IMR-90 (cell line): ENCODE measurements at regions not wholly inside any gene's neighbourhood (a gene's known extent, or its start where the extent isn't known, plus 50 kb on each side); places are given as distances from the start of the nearest gene placed in this dataset.

Experiments
- ATAC-seq: fragments of 200-7000 bp; cut with Tn5 transposase; 2 replicates; pipeline ENCODE4 v1.9.1; 2020; ENCODE audit warnings: low read depth, mild to moderate bottlenecking, moderate library complexity
- BruUV-seq: library from RNA; stranded (reverse); fragments of 400-500 nt; replicated peaks from 2 replicates; lab custom pipeline; 2021; lab: Mats Ljungman, UMichigan
- CTCF ChIA-PET: fragments of 300-600 bp; formaldehyde crosslinking; extraction: SDS; loops from one replicate; lab custom pipeline; 2021; ENCODE audit warnings: antibody characterized with exemption; lab: Yijun Ruan, JAX
- POLR2A ChIA-PET: fragments of 300-600 bp; sonication (Branson Sonifier 250); formaldehyde crosslinking; loops from one replicate; lab custom pipeline; 2022; ENCODE audit warnings: antibody characterized with exemption; ENCODE audit not compliant: unreplicated experiment; lab: Charles Lee
- DNase-seq: peaks from one replicate; pipeline ENCODE4 v3.0.0; 2013
- H2AFZ ChIP-seq: replicated peaks from 2 replicates; pipeline ENCODE3; 2013; ENCODE audit warnings: low read length, mild to moderate bottlenecking; ENCODE audit not compliant: poor library complexity
- H2AK5ac ChIP-seq: 2 replicates; pipeline ENCODE4 v1.6.1; 2013; ENCODE audit warnings: low read depth, low read length, inconsistent platforms
- H2AK9ac ChIP-seq: replicated peaks from 2 replicates; pipeline ENCODE3; 2013; ENCODE audit warnings: mild to moderate bottlenecking, low read depth, low read length, moderate library complexity; ENCODE audit not compliant: poor library complexity
- H2BK120ac ChIP-seq: 2 replicates; pipeline ENCODE4 v1.6.1; 2013; ENCODE audit warnings: low read depth, low read length, inconsistent platforms
- H2BK15ac ChIP-seq: 3 replicates; pipeline ENCODE4 v1.6.1; 2013; ENCODE audit warnings: low read depth, low read length, inconsistent platforms
- H2BK20ac ChIP-seq: 2 replicates; pipeline ENCODE4 v1.6.1; 2013; ENCODE audit warnings: low read depth, mild to moderate bottlenecking, inconsistent platforms, low read length, moderate library complexity
- H2BK5ac ChIP-seq: 2 replicates; pipeline ENCODE4 v1.6.1; 2013; ENCODE audit warnings: mild to moderate bottlenecking, low read depth, low read length, inconsistent platforms; ENCODE audit not compliant: poor library complexity, severe bottlenecking
- H3K14ac ChIP-seq: replicated peaks from 2 replicates; pipeline ENCODE4 v1.6.1; 2013; ENCODE audit warnings: low read depth, low read length, inconsistent platforms
- H3K18ac ChIP-seq: 2 replicates; pipeline ENCODE4 v1.6.1; 2013; ENCODE audit warnings: low read depth, low read length, control low read depth
- H3K23ac ChIP-seq: 2 replicates; pipeline ENCODE4 v1.6.1; 2013; ENCODE audit warnings: low read depth, low read length, inconsistent platforms
- H3K27ac ChIP-seq: 2 replicates; pipeline ENCODE4 v1.5.1; 2013; ENCODE audit warnings: mild to moderate bottlenecking, control low read depth, low read length; ENCODE audit not compliant: insufficient read depth
- H3K27me3 ChIP-seq: 2 replicates; pipeline ENCODE4 v1.6.1; 2013; ENCODE audit warnings: low read length; ENCODE audit not compliant: control insufficient read depth, insufficient read depth
- H3K36me3 ChIP-seq: 2 replicates; pipeline ENCODE4 v1.6.1; 2013; ENCODE audit warnings: low read length, mixed read lengths; ENCODE audit not compliant: control insufficient read depth, insufficient read depth
- H3K4ac ChIP-seq: 2 replicates; pipeline ENCODE4 v1.6.1; 2013; ENCODE audit warnings: low read depth, low read length, inconsistent platforms
- H3K4me1 ChIP-seq: 2 replicates; pipeline ENCODE4 v1.6.1; 2013; ENCODE audit warnings: low read length, mixed read lengths; ENCODE audit not compliant: control insufficient read depth, insufficient read depth
- H3K4me2 ChIP-seq: 2 replicates; pipeline ENCODE4 v1.6.1; 2013; ENCODE audit warnings: low read depth, mild to moderate bottlenecking, control low read depth, low read length, moderate library complexity
- H3K4me3 ChIP-seq: 2 replicates; pipeline ENCODE4 v1.5.1; 2013; ENCODE audit warnings: low read depth, mild to moderate bottlenecking, control low read depth, low read length, moderate library complexity; ENCODE audit not compliant: insufficient read depth
- H3K56ac ChIP-seq: 2 replicates; pipeline ENCODE4 v1.6.1; 2013; ENCODE audit warnings: low read length, inconsistent platforms; ENCODE audit not compliant: insufficient read depth; ENCODE audit errors: extremely low read depth
- H3K79me1 ChIP-seq, 2 experiments: 2 replicates each; pipeline ENCODE4 v1.6.1; 2013; ENCODE audit warnings: low read length in 2 of 2, inconsistent platforms in 1 of 2, low read depth in 1 of 2
- H3K9ac ChIP-seq: 2 replicates; pipeline ENCODE4 v1.6.1; 2013; ENCODE audit warnings: low read depth, low read length, control low read depth
- H3K9me1 ChIP-seq: 2 replicates; pipeline ENCODE4 v1.6.1; 2013; ENCODE audit warnings: low read length, inconsistent platforms; ENCODE audit not compliant: insufficient read depth
- H3K9me3 ChIP-seq: 2 replicates; pipeline ENCODE4 v1.6.1; 2013; ENCODE audit warnings: low read length; ENCODE audit not compliant: control insufficient read depth, insufficient read depth
- H4K20me1 ChIP-seq: 2 replicates; pipeline ENCODE4 v1.6.1; 2013; ENCODE audit warnings: low read length, inconsistent platforms; ENCODE audit not compliant: insufficient read depth
- H4K5ac ChIP-seq: 2 replicates; pipeline ENCODE4 v1.6.1; 2013; ENCODE audit warnings: mild to moderate bottlenecking, low read depth, low read length, control low read depth
- H4K8ac ChIP-seq, 2 experiments: 2 replicates each; pipeline ENCODE4 v1.6.1; 2013; ENCODE audit warnings: low read depth in 2 of 2, low read length in 2 of 2, control low read depth in 1 of 2, inconsistent platforms in 1 of 2
- H4K91ac ChIP-seq: 2 replicates; pipeline ENCODE4 v1.6.1; 2013; ENCODE audit warnings: low read depth, low read length, inconsistent platforms; ENCODE audit not compliant: insufficient read depth
- BHLHE40 ChIP-seq: fragments of 150-350 bp; IDR thresholded peaks from 2 replicates; pipeline ENCODE4 v1.6.1; 2016; ENCODE audit warnings: mild to moderate bottlenecking, low read depth, low read length
- CEBPB ChIP-seq: IDR thresholded peaks from 2 replicates; pipeline ENCODE4 v1.6.1; 2012; ENCODE audit warnings: low read depth, low read length, improper control_type of control experiment
- CHD1 ChIP-seq: IDR thresholded peaks from 2 replicates; pipeline ENCODE4 v1.6.1; 2012; ENCODE audit warnings: low read depth, low read length, improper control_type of control experiment
- CTCF ChIP-seq: conservative IDR thresholded peaks from 2 replicates; pipeline ENCODE4 v1.5.1; 2012; ENCODE audit warnings: mild to moderate bottlenecking, low read depth, low read length, improper control_type of control experiment
- MAZ ChIP-seq: IDR thresholded peaks from 2 replicates; pipeline ENCODE4 v1.6.1; 2012; ENCODE audit warnings: low read depth, mild to moderate bottlenecking, low read length, improper control_type of control experiment, moderate library complexity, borderline replicate concordance
- NFE2L2 ChIP-seq: fragments of 150-350 bp; IDR thresholded peaks from 2 replicates; pipeline ENCODE4 v1.6.1; 2016; ENCODE audit warnings: low read depth, mild to moderate bottlenecking, low read length
- POLR2A ChIP-seq: IDR thresholded peaks from 2 replicates; pipeline ENCODE4 v1.6.1; 2012; ENCODE audit warnings: mild to moderate bottlenecking, low read depth, low read length
- RAD21 ChIP-seq: IDR thresholded peaks from 2 replicates; pipeline ENCODE4 v1.6.1; 2012; ENCODE audit warnings: low read length, improper control_type of control experiment
- RCOR1 ChIP-seq: IDR thresholded peaks from 2 replicates; pipeline ENCODE4 v1.6.1; 2012; ENCODE audit warnings: mild to moderate bottlenecking, low read length, improper control_type of control experiment; ENCODE audit not compliant: insufficient replicate concordance
- RFX5 ChIP-seq: IDR thresholded peaks from 2 replicates; pipeline ENCODE4 v1.8.0; 2012; ENCODE audit warnings: low read depth, mild to moderate bottlenecking, low read length, moderate library complexity
- SMC3 ChIP-seq: fragments of 150-350 bp; IDR thresholded peaks from 2 replicates; pipeline ENCODE4 v1.6.1; 2016; ENCODE audit warnings: low read depth, mild to moderate bottlenecking, antibody characterized with exemption, low read length, moderate library complexity
- USF2 ChIP-seq: fragments of 150-350 bp; IDR thresholded peaks from 2 replicates; pipeline ENCODE4 v1.6.1; 2017; ENCODE audit warnings: mild to moderate bottlenecking, antibody characterized with exemption, low read length, low read depth
- WGBS, 2 experiments: methylation state at CpG; one replicate each; pipeline versions ENCODE4 v1.1.5 to v1.1.7; 2013; ENCODE audit warnings: missing lambda C conversion rate in 2 of 2; ENCODE audit not compliant: insufficient read length in 1 of 2; ENCODE audit errors: extremely low coverage in 2 of 2; 5-methylcytosine and 5-hydroxymethylcytosine counted together
- dilution Hi-C: fragments of 300-500 bp; cut with HindIII; formaldehyde crosslinking; loops from one replicate; pipeline ENCODE4 v1.14.3; 2018; ENCODE audit warnings: low sequenced_read_pairs; ENCODE audit not compliant: unreplicated experiment
- in situ Hi-C: fragments of 300-500 bp; cut with MboI; formaldehyde crosslinking; loops from 3 replicates; pipeline ENCODE4 v1.14.3; 2019; ENCODE audit warnings: low sequenced_read_pairs, inconsistent platforms, mixed read lengths
- intact Hi-C: fragments of 100-400 bp; cut with micrococcal nuclease; formaldehyde crosslinking; loops from 2 replicates; pipeline ENCODE4 v1.10.0; 2022

GRCh38 chr13:111623743-111624505, 303.5 kb downstream of the TEX29 start:
- no peak for DNase-seq
- no peaks in the 10 kb centered on the region for H3K36me3 ChIP-seq
- H2AK5ac ChIP-seq: no peak overlapping the region
- WGBS, 2 experiments: 65% methylated on average over 12 of the region's 28 CpGs; no CpG with 5 or more reads in 1 of the 2 experiments
- no peak overlapping the region for H3K4ac ChIP-seq
- H4K20me1 ChIP-seq: no peaks in the 10 kb centered on the region
- no peak for ATAC-seq
- no peak overlapping the region for H2BK120ac ChIP-seq
- H3K9me1 ChIP-seq: no peaks in the 10 kb centered on the region
- no peak overlapping the region for H2AK9ac ChIP-seq
- no peak overlapping the region for H2BK15ac ChIP-seq
- no peaks in the 10 kb centered on the region for H3K79me1 ChIP-seq
- ChIA-PET CTCF (no interaction called here), POLR2A (no interaction called here)
- H3K27ac ChIP-seq: no peak overlapping the region
- no peak overlapping the region for H2BK20ac ChIP-seq
- no TSS peak for BruUV-seq
- intact Hi-C loops (no loop called here), dilution Hi-C loops (no loop called here), in situ Hi-C loops (no loop called here)
- H2BK5ac ChIP-seq: no peak overlapping the region
- H3K27me3 ChIP-seq: no peaks in the 10 kb centered on the region
- H3K9me3 ChIP-seq: peaks cover 56% of the 10 kb centered on the region
- H2AFZ ChIP-seq: no peak overlapping the region
- no peak overlapping the region for H4K5ac ChIP-seq
- TF ChIP-seq BHLHE40 (no peak), RAD21 (no peak), NFE2L2 (no peak), CEBPB (no peak), RFX5 (no peak), CHD1 (no peak), USF2 (no peak), MAZ (no peak), SMC3 (no peak), CTCF (no peak), POLR2A (no peak), RCOR1 (no peak)
- no peak overlapping the region for H3K4me3 ChIP-seq
- H3K4me2 ChIP-seq: no peak overlapping the region
- no peaks in the 10 kb centered on the region for H3K4me1 ChIP-seq
- H4K8ac ChIP-seq: no peak overlapping the region
- no peak overlapping the region for H3K56ac ChIP-seq
- no peak overlapping the region for H3K23ac ChIP-seq
- no peak overlapping the region for H3K18ac ChIP-seq
- no peak overlapping the region for H4K91ac ChIP-seq
- H3K9ac ChIP-seq: no peak overlapping the region
- H3K14ac ChIP-seq: no peak overlapping the region
